ENCODE measurements at regions not wholly inside any gene's neighbourhood (a gene's known extent, or its start where the extent isn't known, plus 50 kb on each side); places are given as distances from the start of the nearest gene placed in this dataset.

DNA sequence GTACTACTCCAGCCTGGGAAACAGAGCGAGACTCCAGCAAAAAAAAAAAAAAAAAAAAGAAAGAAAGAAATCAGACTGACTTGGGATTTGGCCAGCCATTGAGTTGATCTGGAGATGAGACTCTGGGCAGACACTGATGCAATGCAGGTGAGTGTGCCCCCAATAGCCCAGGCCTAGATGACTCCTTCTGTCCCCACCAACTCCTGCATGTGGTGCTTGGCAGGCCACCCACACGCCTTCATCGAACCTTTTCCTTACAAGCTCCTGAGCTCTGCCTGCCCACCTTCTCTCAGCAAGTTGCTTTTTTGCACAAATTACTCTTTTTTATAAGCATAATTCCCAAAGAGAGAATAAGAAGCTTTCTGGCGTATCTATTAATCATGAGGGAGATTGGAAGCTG, 97.9 kb upstream of the MBNL2 start:
- TF ChIP-seq, protein P1, sequence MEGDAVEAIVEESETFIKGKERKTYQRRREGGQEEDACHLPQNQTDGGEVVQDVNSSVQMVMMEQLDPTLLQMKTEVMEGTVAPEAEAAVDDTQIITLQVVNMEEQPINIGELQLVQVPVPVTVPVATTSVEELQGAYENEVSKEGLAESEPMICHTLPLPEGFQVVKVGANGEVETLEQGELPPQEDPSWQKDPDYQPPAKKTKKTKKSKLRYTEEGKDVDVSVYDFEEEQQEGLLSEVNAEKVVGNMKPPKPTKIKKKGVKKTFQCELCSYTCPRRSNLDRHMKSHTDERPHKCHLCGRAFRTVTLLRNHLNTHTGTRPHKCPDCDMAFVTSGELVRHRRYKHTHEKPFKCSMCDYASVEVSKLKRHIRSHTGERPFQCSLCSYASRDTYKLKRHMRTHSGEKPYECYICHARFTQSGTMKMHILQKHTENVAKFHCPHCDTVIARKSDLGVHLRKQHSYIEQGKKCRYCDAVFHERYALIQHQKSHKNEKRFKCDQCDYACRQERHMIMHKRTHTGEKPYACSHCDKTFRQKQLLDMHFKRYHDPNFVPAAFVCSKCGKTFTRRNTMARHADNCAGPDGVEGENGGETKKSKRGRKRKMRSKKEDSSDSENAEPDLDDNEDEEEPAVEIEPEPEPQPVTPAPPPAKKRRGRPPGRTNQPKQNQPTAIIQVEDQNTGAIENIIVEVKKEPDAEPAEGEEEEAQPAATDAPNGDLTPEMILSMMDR (IDR thresholded peaks at IDR 0.05; ENCODE audit: low read depth, low read length, missing control alignments): no peak
- DNase-seq (ENCODE audit: extremely low read depth, low read depth): no peak
- no peak overlapping the region for H3K4me3 ChIP-seq (replicated peaks; ENCODE audit: low read depth, low read length)

DNA sequence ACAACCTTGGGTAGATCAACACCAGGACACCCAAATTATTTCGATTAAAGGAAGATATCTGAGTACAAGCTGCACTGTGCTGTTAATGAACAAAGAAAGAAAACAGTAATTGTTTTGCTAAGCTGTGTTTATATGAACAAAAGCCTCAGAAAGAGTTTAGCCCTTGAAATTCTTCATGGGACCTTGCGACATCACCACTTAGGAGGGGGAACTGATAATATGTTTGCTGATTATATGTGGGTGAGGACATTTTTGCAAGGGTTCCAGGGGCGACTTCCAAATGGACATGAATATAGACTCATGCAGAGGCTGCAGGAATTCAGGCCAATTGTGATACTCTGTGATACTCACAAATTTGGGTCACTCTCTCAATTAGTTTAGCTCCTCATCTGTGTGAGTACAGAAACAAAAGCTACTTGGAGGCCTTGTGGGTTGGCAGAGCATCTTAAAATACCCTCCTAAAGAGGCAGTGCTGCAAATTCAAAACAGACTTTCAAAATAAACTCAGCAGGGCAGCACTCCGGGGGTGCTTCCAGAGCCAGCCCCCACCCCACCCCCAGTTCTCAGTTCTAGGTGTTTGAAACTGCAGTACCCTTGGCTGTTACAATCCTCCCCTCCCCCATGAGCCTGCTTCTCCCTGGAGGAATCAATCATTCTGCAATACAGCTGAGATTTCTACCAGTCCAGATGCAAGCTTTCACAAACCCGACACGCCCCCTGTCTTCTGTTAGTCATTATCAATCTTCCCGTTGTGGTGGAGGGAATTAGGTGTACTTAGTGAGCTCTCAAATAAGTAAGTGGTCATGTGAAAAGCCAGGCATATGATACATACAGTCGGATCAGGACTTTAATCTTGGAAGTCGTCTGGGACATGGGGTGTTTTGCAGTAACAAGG, 97.0 kb upstream of the MBNL2 start:
- no peak overlapping the region for H3K4me3 ChIP-seq (replicated peaks; ENCODE audit: low read depth, low read length)
- TF ChIP-seq, protein P1 (IDR thresholded peaks at IDR 0.05; ENCODE audit: low read depth, low read length, missing control alignments): peak; percentile 6
- DNase-seq (ENCODE audit: extremely low read depth, low read depth): peak; percentile 68

- no peak for DNase-seq (ENCODE audit: extremely low read depth, low read depth)
- peak overlapping the region; percentile 8; the same call in 1 of the 2 replicates for H3K4me3 ChIP-seq (replicated peaks; ENCODE audit: low read depth, low read length)
- TF ChIP-seq, protein P1 (IDR thresholded peaks at IDR 0.05; ENCODE audit: low read depth, low read length, missing control alignments): no peak
These were observed 96.1 kb upstream of the MBNL2 start for GRCh38 chr13:97125810-97126738.

DNA sequence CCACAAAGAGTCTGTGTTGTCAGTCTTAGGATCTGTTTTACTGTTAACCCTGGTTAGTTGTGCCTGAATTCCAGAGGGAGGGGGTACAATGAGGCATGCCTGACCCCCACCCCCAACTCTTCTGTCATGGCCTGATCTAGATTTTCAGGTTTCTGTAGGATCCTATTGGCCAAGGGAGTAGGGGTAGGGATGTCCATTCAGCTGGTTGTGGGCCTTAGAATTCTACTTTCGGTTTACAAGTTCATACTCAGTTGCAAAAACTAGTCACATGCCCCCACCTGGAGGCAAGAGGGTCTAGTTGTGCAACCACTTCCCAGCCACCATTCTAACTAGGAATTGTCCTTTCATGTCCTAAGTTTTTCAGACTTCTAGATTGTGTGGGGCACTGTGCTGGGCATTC, 94.3 kb upstream of the MBNL2 start:
- TF ChIP-seq, protein P1 (IDR thresholded peaks at IDR 0.05; ENCODE audit: low read depth, low read length, missing control alignments): no peak
- DNase-seq (ENCODE audit: extremely low read depth, low read depth): no peak
- H3K4me3 ChIP-seq (replicated peaks; ENCODE audit: low read depth, low read length): no peak overlapping the region

DNA sequence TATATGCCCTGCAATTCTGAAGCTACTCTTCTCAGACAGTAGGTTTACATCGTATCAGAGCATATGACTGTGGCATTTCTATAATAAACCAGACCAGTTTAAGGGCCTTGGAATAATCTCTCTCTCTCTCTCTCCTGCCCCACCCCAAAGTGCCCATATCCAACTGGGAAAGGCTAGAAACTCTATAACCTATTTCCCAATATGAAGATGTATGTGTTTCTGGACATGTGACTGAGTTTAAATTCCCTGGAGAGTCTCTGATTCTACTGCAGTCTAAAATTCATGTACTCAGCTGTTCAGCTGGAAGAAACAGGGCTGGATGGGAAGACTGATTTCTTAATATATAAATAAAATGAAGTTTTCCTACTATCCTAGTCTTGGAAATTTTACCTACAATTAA, 91.9 kb upstream of the MBNL2 start:
- no peak overlapping the region for H3K4me3 ChIP-seq (replicated peaks; ENCODE audit: low read depth, low read length)
- TF ChIP-seq, protein P1 (IDR thresholded peaks at IDR 0.05; ENCODE audit: low read depth, low read length, missing control alignments): no peak
- no peak for DNase-seq (ENCODE audit: extremely low read depth, low read depth)

DNA sequence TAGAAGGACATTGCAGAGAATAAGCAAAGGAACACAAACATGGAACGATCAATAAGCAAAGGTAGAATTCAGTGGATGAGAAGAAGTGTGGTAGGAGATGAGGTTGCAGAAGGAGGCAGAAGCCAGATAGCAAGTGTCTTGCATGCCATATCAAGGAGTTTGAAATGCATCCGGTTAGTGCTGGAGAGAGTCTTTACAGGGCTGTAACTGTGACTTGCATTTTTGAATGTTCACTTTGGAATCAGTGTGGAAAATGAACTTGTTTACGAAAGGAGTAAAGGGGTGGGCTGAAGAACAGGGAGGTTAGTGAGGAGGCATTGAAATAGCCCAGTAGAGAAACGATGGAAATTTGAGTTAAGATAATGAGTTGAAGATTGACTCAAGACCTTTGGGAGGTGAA, 90.7 kb upstream of the MBNL2 start:
- H3K4me3 ChIP-seq (replicated peaks; ENCODE audit: low read depth, low read length): no peak overlapping the region
- DNase-seq (ENCODE audit: extremely low read depth, low read depth): no peak
- TF ChIP-seq, protein P1 (IDR thresholded peaks at IDR 0.05; ENCODE audit: low read depth, low read length, missing control alignments): no peak
